Motor neuron (in vitro differentiated cells): ENCODE measurements at regions not wholly inside any gene's neighbourhood (a gene's known extent, or its start where the extent isn't known, plus 50 kb on each side); places are given as distances from the start of the nearest gene placed in this dataset.
A peak's percentile ranks its signal among the peaks of the same experiment; 100 is the strongest.
"Not testable (repeated sequence)": the region's sequence is repeated elsewhere in the genome, so short reads cannot be mapped to it uniquely, and the experiment has no call there.

Source experiments
- ATAC-seq, 8 experiments: fragments of 200-7000 bp; cut with Tn5 transposase; replicated peaks in 6 of 8; 2 replicates each; pipeline ENCODE4 v1.8.0; 2021; ENCODE audit warnings: mild to moderate bottlenecking in 8 of 8, moderate library complexity in 8 of 8
- H3K27ac ChIP-seq, 2 donors: fragments of 250-450 bp; sonication (Bioruptor Pico); 2 replicates each; pipeline ENCODE4 v1.9.0; 2021; ENCODE audit warnings: antibody characterized with exemption in 2 of 2, mild to moderate bottlenecking in 2 of 2, moderate library complexity in 1 of 2
- H3K4me1 ChIP-seq, 2 donors: fragments of 250-450 bp; sonication (Bioruptor Pico); replicated peaks in 1 of 2; 2 replicates each; pipeline ENCODE4 v1.6.1; 2021; ENCODE audit warnings: antibody characterized with exemption in 2 of 2, mild to moderate bottlenecking in 2 of 2, moderate library complexity in 1 of 2
- H3K4me3 ChIP-seq, 5 donors: fragments of 250-450 bp; sonication (Bioruptor Pico); 2 replicates each; pipeline ENCODE4 v1.9.0; 2021; ENCODE audit warnings: antibody characterized with exemption in 5 of 5, mild to moderate bottlenecking in 5 of 5, moderate library complexity in 4 of 5
- WGBS, 10 experiments: fragments of 450-650 bp; shearing (Covaris generic); methylation state at CpG; one replicate each; pipeline ENCODE4 v1.0.0; 2022; 5-methylcytosine and 5-hydroxymethylcytosine counted together
- in situ Hi-C, 9 experiments: fragments of 400-800 bp; cut with MboI; loops; one replicate each; pipeline ENCODE4 v1.15.0; 2021; ENCODE audit warnings: low sequenced_read_pairs in 9 of 9, low pct_unique_long_range_greater_than_20kb in 2 of 9; ENCODE audit not compliant: unreplicated experiment in 9 of 9

DNA sequence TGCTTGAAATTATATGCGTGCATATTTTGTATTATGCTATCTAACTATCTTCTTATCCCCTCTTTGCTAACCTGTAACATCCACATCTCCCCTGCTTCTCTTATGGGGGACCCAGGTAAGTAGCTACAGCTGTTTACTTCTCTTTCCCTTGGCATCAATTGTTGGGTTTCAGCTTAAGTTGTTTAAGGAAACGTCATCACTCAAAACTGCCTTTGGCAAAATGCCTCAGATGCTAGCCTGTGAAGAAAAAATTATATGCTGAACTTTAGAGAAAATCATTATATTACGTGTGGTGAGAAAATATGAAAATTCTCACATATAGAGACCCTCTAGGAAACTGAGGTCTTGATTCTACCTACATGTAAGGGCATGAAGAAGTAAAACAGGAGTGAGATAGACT lies 447.0 kb upstream of the NECTIN3 start:
- no peak for ATAC-seq
- in situ Hi-C loops: no loop called here
- Histone ChIP-seq H3K27ac (no peak overlapping the region), H3K4me3 (no peak overlapping the region), H3K4me1 (no peaks in the 10 kb centered on the region)
- 0 to 87% (median 61%) methylated on average over 1 to 3 of the region's 3 CpGs for WGBS, 10 experiments

DNA sequence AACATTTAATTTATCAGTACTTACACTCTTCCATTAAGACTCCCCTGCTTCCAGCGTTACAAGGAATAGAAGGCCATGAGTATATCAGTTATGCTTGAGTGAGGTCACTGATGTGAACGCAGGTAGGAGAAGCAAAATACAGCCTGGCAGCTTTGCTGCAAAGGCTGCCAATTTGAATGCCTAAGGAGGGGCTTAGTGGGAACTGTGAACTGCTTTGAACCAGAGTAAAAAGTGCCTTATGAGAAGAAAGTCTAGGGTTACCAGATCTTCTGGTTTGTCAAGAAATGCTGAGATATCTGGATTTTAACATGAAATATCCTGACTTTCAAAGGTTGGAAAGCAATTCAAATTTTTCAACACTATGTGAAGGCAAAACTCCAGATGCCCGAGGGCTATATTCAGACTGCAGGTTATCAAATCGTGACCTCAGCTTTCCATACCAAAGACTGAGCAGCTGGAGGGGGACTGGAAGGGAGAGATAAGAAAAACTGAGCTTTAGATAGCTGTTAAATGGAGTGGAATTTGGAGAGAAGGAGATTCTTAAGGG lies 446.3 kb upstream of the NECTIN3 start:
- WGBS, 10 experiments: 23 to 100% (median 68%) methylated on average over 1 to 4 of the region's 4 CpGs
- no peak overlapping the region for H3K27ac ChIP-seq
- in situ Hi-C loops: no loop called here
- ATAC-seq: no peak
- no peak overlapping the region for H3K4me3 ChIP-seq
- no peaks in the 10 kb centered on the region for H3K4me1 ChIP-seq

DNA sequence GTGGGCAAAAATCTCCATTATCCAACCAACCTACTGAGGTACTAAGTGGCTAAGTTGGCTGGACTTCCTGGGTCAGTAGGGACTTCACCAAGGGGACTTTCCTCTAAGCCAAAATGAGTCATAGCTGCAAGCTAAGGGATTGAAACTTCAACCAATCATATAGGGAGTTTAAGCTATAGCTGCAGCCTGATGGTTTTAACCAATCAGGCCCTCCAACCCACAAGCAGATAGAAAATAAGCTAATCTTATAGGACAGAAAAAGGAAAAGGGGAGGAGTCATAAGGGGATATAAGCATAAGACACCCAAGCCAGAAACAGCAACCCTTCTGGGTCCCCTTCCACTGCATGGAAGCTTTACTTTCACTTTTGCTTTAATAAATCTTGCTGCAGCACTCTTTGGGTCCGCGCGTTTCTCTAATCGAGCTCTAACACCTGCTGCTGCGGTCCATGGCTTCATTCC lies 444.9 kb upstream of the NECTIN3 start:
- in situ Hi-C loops, H3K4me3 ChIP-seq, H3K27ac ChIP-seq, ATAC-seq, H3K4me1 ChIP-seq: not testable (repeated sequence)
- WGBS, 10 experiments: 87 to 100% (median 100%) methylated on average over 1 to 5 of the region's 5 CpGs; no CpG with 5 or more reads in 3 of the 10 experiments

DNA sequence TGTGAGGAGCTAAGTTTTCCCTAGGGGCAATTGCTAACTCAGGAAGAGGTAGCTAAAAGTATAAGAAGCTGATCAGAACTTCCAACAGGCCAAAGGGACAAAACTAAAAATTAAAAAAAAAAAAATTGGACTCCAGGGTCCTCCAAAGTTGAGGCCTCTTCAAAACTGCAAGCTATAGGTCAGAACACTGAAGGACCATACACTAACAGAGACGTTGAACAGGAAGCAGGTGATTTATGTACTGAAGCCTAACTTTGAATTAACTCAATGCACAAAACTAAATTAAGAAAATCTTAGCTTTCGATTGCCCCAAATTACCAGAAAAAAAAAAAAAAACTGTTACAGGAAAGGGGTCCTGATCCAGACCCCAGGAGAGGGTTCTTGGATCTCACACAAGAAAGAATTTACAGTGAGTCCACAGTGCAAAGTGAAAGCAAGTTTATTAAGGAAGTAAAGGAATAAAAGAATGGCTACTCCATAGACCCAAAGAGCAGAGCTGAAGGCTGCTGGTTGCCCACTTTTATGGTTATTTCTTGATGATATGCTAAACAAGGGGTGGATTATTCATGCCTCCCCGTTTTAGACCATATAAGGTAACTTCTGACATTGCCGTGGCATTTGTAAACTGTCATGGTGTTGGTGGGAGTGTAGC lies 442.8 kb upstream of the NECTIN3 start:
- 19 to 94% (median 78%) methylated on average over 1 to 4 of the region's 4 CpGs for WGBS, 10 experiments
- H3K4me3 ChIP-seq: no peak overlapping the region
- ATAC-seq: no peak
- no peak overlapping the region for H3K27ac ChIP-seq
- in situ Hi-C loops: no loop called here
- no peaks in the 10 kb centered on the region for H3K4me1 ChIP-seq

DNA sequence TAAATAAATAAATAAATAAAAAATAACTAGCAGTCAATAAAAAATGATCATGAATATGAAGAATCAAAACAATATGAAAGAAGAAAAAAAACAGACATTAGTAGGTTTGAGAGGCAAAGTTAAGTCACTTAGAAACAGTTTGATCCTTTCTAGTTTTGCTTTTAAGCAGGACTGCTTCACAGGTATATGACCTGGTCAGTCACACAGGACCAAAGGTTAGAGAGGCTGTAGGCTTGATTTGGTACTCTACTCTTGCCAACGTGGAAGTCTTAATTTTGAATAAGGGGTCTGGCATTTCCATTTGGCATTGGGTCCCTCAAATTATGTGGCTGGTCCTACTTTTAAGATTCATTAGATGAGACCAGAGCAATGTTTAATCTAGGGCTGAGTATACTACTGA lies 441.7 kb upstream of the NECTIN3 start:
- no peaks in the 10 kb centered on the region for H3K4me1 ChIP-seq
- no peak overlapping the region for H3K4me3 ChIP-seq
- in situ Hi-C loops: no loop called here
- 50 to 100% (median 67%) methylated on average over 1 of the region's 1 CpG; no CpG with 5 or more reads in 3 of the 10 experiments for WGBS, 10 experiments
- H3K27ac ChIP-seq: no peak overlapping the region
- no peak for ATAC-seq

DNA sequence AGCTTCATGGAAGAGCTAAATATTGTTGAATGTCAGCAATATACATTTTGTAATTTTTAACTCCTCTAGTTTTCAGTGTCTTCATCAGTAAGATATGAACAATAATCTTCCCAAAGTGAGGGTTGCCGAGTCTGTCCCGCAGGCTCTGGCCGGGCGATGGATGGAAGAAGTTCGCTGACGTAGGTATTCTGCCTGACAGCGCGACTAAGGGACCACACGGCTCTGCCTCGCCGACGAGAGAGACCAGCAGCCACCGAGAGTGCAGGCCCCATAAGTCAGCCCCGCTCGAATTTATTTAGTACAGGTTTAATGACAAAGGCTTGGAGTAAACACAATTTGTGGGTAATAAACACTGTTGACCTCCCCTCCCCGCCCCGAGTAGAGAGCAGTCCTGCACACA lies 427.4 kb upstream of the NECTIN3 start:
- no peak overlapping the region for H3K4me3 ChIP-seq
- H3K27ac ChIP-seq: no peak overlapping the region
- H3K4me1 ChIP-seq: no peaks in the 10 kb centered on the region
- 70 to 98% (median 92%) methylated on average over 2 to 12 of the region's 17 CpGs; no CpG with 5 or more reads in 1 of the 10 experiments for WGBS, 10 experiments
- no peak for ATAC-seq
- in situ Hi-C loops: no loop called here

DNA sequence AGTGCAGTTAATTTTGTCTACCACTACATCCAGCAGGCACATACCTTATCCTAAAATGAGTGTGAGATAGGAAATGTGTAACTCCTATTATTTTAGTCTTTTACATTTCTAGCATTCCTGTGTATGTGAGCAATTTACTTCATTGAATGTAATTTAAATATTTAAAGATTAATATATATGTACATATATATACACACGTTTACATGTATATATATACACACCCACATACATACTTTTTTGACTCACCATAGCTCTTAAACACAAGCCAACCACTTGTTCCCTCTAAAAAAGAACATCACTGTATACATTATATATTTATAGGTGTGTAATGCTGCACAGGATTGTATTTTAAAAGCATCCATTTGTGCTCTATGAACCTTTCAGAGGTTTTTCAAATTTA lies 425.6 kb upstream of the NECTIN3 start:
- ATAC-seq: peak in 1 of 8 experiments; percentile 80
- WGBS, 10 experiments: 0 to 100% (median 0%) methylated on average over 1 of the region's 1 CpG; no CpG with 5 or more reads in 6 of the 10 experiments

DNA sequence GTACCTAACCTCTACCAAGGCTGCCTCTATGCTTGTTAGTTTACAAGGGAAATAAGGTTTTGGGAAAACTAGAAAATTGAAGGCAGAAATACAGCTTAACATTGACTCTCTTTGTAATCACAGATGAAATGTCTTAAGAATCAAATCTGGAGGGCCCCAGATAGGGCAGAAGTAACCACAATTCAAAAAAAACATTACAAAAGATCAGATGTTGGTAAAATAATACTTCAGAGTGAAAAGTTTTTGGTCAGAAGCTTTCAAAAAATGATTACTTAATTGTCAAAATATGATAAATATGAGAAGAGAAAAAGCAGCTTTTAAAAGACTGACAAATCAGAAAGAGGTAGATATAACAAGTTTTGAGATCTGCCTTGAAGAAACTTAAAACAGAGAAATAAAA lies 425.1 kb upstream of the NECTIN3 start:
- Histone ChIP-seq H3K4me3 (no peak overlapping the region), H3K27ac (no peak overlapping the region), H3K4me1 (no peaks in the 10 kb centered on the region)
- no peak for ATAC-seq
- in situ Hi-C loops: no loop called here

More for the DNA sequence above, 425.6 kb upstream of the NECTIN3 start:
- in situ Hi-C loops: no loop called here
- Histone ChIP-seq H3K27ac (no peak overlapping the region), H3K4me1 (no peaks in the 10 kb centered on the region), H3K4me3 (no peak overlapping the region)

DNA sequence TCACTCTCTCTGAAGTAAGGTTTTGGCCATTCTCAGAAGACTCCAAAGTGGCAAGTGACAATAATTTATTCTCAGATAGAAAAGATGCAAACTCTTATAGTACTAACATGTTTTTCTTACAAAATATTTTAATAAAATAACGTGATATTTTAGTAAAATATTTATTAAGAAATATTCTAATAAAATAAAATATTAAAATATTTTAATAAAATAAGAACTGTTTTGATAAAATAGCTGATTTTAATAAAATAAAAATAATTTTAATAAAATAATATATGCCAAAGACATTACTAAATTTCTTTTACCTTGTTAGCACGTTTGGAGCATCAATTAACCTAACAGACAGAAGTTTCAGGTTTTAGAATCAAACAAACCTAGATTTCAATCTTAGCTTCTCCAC lies 424.0 kb upstream of the NECTIN3 start:
- Histone ChIP-seq H3K4me3 (no peak overlapping the region), H3K4me1 (no peaks in the 10 kb centered on the region), H3K27ac (no peak overlapping the region)
- in situ Hi-C loops: no loop called here
- no peak for ATAC-seq
- WGBS, 10 experiments: 46 to 96% (median 69%) methylated on average over 2 of the region's 2 CpGs; no CpG with 5 or more reads in 1 of the 10 experiments

DNA sequence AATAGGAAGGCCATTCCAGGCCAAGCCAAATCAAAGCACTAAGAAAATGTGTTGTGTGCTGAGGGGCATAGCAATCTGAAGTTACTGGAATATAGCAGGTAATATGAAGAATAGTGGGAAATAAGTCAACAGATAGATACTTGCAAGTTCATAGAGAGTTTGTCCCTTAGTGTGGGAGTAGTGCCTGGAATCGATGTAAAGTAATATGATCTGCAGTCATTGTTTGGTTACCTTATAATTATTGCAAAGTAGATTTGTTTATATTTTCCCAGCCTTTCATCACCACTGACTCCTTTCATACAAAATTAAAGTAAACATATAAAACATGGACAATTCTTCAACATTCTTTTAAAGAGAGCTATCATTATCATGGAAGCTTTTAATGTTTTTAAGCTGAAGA lies 420.9 kb upstream of the NECTIN3 start:
- peak in 2 of 8 experiments; percentile 16 to 58 for ATAC-seq
- Histone ChIP-seq H3K4me1 (no peaks in the 10 kb centered on the region), H3K4me3 (no peak overlapping the region), H3K27ac (no peak overlapping the region)
- in situ Hi-C loops: no loop called here
- WGBS, 10 experiments: 25 to 100% (median 100%) methylated on average over 1 of the region's 1 CpG; no CpG with 5 or more reads in 1 of the 10 experiments

DNA sequence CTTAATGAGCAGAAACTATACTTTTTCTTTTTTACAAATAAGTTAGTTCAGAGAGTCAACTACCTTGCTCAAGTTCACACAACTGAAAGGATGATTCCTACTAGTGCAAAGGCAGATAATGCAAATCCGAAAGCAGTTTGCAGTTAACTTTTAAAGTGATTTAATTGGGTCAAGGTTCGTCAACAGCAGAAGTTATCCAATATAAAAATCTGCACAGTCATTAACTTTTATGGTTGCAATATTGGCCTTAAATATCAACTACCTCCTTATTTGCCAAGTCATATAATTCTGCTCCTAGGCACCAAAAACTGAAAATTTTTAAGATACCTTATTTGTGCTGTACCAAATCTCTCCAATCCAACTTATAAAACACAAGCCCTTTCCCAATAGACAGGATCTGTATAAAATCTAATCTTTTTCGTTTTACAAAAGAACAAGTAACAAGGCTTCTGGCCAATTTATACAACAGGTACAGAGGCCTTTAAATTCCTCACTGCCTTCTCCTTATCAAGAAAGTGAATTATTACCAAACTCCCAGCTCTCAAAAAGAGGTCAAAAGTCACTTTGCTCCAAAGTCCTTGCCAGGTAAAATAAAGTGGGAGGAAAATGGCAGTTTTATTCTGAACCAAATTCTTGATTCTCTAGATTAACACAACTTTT lies 416.6 kb upstream of the NECTIN3 start:
- 0 to 100% (median 90%) methylated on average over 1 to 3 of the region's 3 CpGs; no CpG with 5 or more reads in 1 of the 10 experiments for WGBS, 10 experiments
- in situ Hi-C loops: no loop called here
- Histone ChIP-seq H3K4me1 (no peaks in the 10 kb centered on the region), H3K27ac (no peak overlapping the region), H3K4me3 (no peak overlapping the region)
- no peak for ATAC-seq

DNA sequence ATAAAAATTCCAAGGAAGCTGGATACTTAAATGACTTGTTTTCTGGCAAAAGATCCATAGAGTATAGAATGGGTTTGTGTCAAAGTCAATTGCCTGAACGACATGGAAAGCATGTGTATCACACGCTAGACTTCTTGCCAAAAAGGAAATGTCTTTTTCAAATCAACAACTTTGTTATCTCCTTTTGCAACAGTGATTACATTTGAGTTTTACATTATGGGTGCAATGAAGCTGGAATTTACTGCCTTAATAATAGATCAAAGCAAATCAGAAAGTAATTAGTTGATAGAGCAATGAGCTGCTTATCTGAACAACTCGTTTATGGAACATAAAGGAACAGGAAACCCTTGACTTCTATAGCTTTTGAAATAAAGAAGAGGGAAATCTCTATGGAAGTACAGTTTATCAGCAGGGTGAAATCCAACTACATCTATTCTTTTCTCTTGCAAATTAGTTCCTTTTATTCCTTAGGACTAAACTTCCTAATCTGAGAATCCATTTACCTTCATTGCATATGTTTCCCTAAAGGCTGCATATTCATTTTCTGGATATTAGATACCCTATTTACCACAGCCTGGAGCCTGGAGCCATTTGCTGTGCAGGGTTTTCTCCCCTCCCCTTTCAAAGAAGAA lies 415.1 kb upstream of the NECTIN3 start:
- H3K27ac ChIP-seq: no peak overlapping the region
- WGBS, 10 experiments: 8 to 100% (median 50%) methylated on average over 1 to 3 of the region's 3 CpGs; no CpG with 5 or more reads in 1 of the 10 experiments
- ATAC-seq: no peak
- no peak overlapping the region for H3K4me3 ChIP-seq
- H3K4me1 ChIP-seq: no peaks in the 10 kb centered on the region
- in situ Hi-C loops: no loop called here

DNA sequence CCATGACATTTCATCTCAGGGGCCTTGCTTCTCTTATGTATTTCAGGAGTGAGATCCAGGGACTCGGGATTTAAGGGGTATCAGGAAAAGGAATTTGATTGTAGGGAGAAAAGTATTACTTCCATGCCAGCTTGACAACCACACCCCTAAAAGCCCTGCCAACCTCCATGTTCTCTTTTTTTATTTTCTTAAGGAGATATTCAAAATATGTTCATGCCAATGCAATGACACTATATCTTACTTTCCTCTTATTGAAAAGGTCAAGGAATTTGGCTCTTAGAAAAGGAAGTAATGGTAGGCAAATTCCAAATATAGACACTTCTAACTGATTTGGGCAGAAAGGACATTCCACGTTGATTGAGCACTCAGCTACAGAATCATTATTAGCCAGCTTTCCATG lies 407.5 kb upstream of the NECTIN3 start:
- WGBS, 10 experiments: 0 to 100% (median 80%) methylated on average over 1 to 2 of the region's 2 CpGs; no CpG with 5 or more reads in 2 of the 10 experiments
- Histone ChIP-seq H3K27ac (no peak overlapping the region), H3K4me3 (no peak overlapping the region), H3K4me1 (no peaks in the 10 kb centered on the region)
- in situ Hi-C loops: no loop called here
- ATAC-seq: no peak
